H1 (cell line): ENCODE measurements at regions not wholly inside any gene's neighbourhood (a gene's known extent, or its start where the extent isn't known, plus 50 kb on each side); places are given as distances from the start of the nearest gene placed in this dataset.

ENCODE experiments used
- CTCF ChIA-PET: fragments of 300-600 bp; sonication (Branson Sonifier 250); formaldehyde crosslinking; loops from one replicate; lab custom pipeline; 2021; ENCODE audit not compliant: partially characterized antibody; lab: Charles Lee
- POLR2A ChIA-PET: fragments of 300-600 bp; sonication (Branson Sonifier 250); formaldehyde crosslinking; loops from one replicate; lab custom pipeline; 2021; ENCODE audit warnings: inconsistent platforms; ENCODE audit not compliant: partially characterized antibody; lab: Charles Lee
- DNase-seq, 2 experiments: peaks; one replicate each; pipeline versions ENCODE4 v3.0.0 to v3.0.0-alpha.2; 2010 to 2022; ENCODE audit warnings: low spot score in 2 of 2, low read depth in 1 of 2, mixed read lengths in 1 of 2
- FAIRE-seq: peaks from 2 replicates; lab custom pipeline; 2011; peaks lifted over from hg19 to GRCh38; lab: Jason Lieb, UNC
- H2AFZ ChIP-seq: 2 replicates; pipeline ENCODE4 v1.8.1; 2012; ENCODE audit warnings: low read length, inconsistent platforms
- H2AK5ac ChIP-seq: 2 replicates; pipeline ENCODE4 v1.6.1; 2013; ENCODE audit warnings: low read depth, low read length
- H2BK120ac ChIP-seq: replicated peaks from 2 replicates; pipeline ENCODE3; 2013; ENCODE audit warnings: low read depth, low read length, inconsistent platforms
- H2BK12ac ChIP-seq: 2 replicates; pipeline ENCODE4 v1.6.1; 2013; ENCODE audit warnings: low read depth, low read length
- H2BK15ac ChIP-seq: 2 replicates; pipeline ENCODE4 v1.6.1; 2013; ENCODE audit warnings: low read length
- H2BK20ac ChIP-seq: 2 replicates; pipeline ENCODE4 v1.6.1; 2013; ENCODE audit warnings: low read length
- H2BK5ac ChIP-seq: 2 replicates; pipeline ENCODE4 v1.6.1; 2013; ENCODE audit warnings: low read depth, low read length
- H3K14ac ChIP-seq: 2 replicates; pipeline ENCODE4 v1.6.1; 2013; ENCODE audit warnings: inconsistent platforms; ENCODE audit not compliant: insufficient read length
- H3K18ac ChIP-seq: 2 replicates; pipeline ENCODE4 v1.6.1; 2013; ENCODE audit warnings: low read length; ENCODE audit errors: extremely low read depth
- H3K23ac ChIP-seq: 2 replicates; pipeline ENCODE4 v1.6.1; 2013; ENCODE audit warnings: inconsistent platforms; ENCODE audit not compliant: insufficient read length
- H3K23me2 ChIP-seq: 2 replicates; pipeline ENCODE4 v1.6.1; 2013; ENCODE audit warnings: low read depth, low read length
- H3K27ac ChIP-seq: 2 replicates; pipeline ENCODE4 v1.6.1; 2011; ENCODE audit warnings: low read depth, low read length, inconsistent platforms
- H3K27me3 ChIP-seq, 4 experiments: replicated peaks in 1 of 4; 1 replicate in 1 of 4; 2 replicates in 3 of 4; pipeline versions ENCODE4 v1.6.1 to v1.8.1; 2011 to 2013; ENCODE audit warnings: low read length in 3 of 4, mild to moderate bottlenecking in 3 of 4, inconsistent platforms in 2 of 4, mixed read lengths in 2 of 4, moderate library complexity in 1 of 4; ENCODE audit not compliant: control insufficient read depth in 3 of 4, insufficient read depth in 3 of 4; ENCODE audit errors: extremely low read depth in 1 of 4
- H3K36me3 ChIP-seq, 4 experiments: 2 replicates each; pipeline versions ENCODE4 v1.6.1 to v1.8.1; 2011 to 2013; ENCODE audit warnings: mild to moderate bottlenecking in 4 of 4, low read length in 3 of 4, moderate library complexity in 2 of 4, control low read depth in 1 of 4, inconsistent platforms in 1 of 4; ENCODE audit not compliant: insufficient read depth in 4 of 4, control insufficient read depth in 2 of 4
- H3K4ac ChIP-seq: replicated peaks from 2 replicates; pipeline ENCODE3; 2013; ENCODE audit warnings: low read length, low read depth, mixed read lengths, inconsistent platforms; ENCODE audit not compliant: insufficient read length
- H3K4me1 ChIP-seq, 4 experiments: replicated peaks in 1 of 4; 1 replicate in 1 of 4; 2 replicates in 3 of 4; pipeline versions ENCODE4 v1.6.1 to v1.8.1; 2011 to 2013; ENCODE audit warnings: low read length in 3 of 4, inconsistent platforms in 2 of 4, mixed read lengths in 1 of 4; ENCODE audit not compliant: insufficient read depth in 4 of 4, control insufficient read depth in 3 of 4
- H3K4me2 ChIP-seq, 2 experiments: 2 replicates each; pipeline versions ENCODE4 v1.6.1 to v1.8.1; 2011 to 2013; ENCODE audit warnings: low read depth in 2 of 2, low read length in 2 of 2, control low read depth in 1 of 2, inconsistent platforms in 1 of 2, mild to moderate bottlenecking in 1 of 2; ENCODE audit not compliant: insufficient read depth in 1 of 2
- H3K4me3 ChIP-seq, 4 experiments: fragments of 200-600, 300-600 bp in 1 of 4; sonication (generic), shearing (Covaris generic), sonication (Bioruptor Twin) in 1 of 4; 2 replicates each; pipeline versions ENCODE4 v1.5.1 to v1.8.1; 2011 to 2016; ENCODE audit warnings: low read length in 4 of 4, low read depth in 3 of 4, control low read depth in 2 of 4, inconsistent platforms in 2 of 4, mild to moderate bottlenecking in 2 of 4, mixed read lengths in 1 of 4, moderate library complexity in 1 of 4; ENCODE audit not compliant: insufficient read depth in 2 of 4; ENCODE audit errors: extremely low read depth in 1 of 4
- H3K56ac ChIP-seq: replicated peaks from 2 replicates; pipeline ENCODE3; 2013; ENCODE audit warnings: low read depth, mild to moderate bottlenecking, mixed read lengths, low read length, inconsistent platforms; ENCODE audit not compliant: insufficient read length
- H3K79me1 ChIP-seq: 2 replicates; pipeline ENCODE4 v1.6.1; 2013; ENCODE audit warnings: low read depth, low read length, control low read depth
- H3K79me2 ChIP-seq, 2 experiments: 2 replicates each; pipeline versions ENCODE4 v1.6.1 to v1.8.1; 2012 to 2013; ENCODE audit warnings: low read length in 2 of 2, mild to moderate bottlenecking in 2 of 2, inconsistent platforms in 1 of 2; ENCODE audit not compliant: insufficient read depth in 2 of 2, control insufficient read depth in 1 of 2
- H3K9ac ChIP-seq, 4 experiments: replicated peaks in 1 of 4; 1 replicate in 1 of 4; 2 replicates in 3 of 4; pipeline versions ENCODE4 v1.6.1 to v1.8.1; 2011 to 2013; ENCODE audit warnings: low read depth in 3 of 4, low read length in 3 of 4, control low read depth in 2 of 4, mild to moderate bottlenecking in 2 of 4, moderate library complexity in 2 of 4, inconsistent platforms in 1 of 4; ENCODE audit errors: extremely low read depth in 1 of 4
- H3K9me3 ChIP-seq, 2 experiments: 2 replicates each; pipeline versions ENCODE4 v1.6.1 to v1.8.1; 2012 to 2013; ENCODE audit warnings: mild to moderate bottlenecking in 2 of 2, moderate library complexity in 2 of 2, control low read depth in 1 of 2, inconsistent platforms in 1 of 2, low read depth in 1 of 2, low read length in 1 of 2, mixed read lengths in 1 of 2; ENCODE audit not compliant: insufficient read depth in 2 of 2
- H4K20me1 ChIP-seq, 2 experiments: replicated peaks in 1 of 2; 2 replicates each; pipeline versions ENCODE3 to v1.8.1; 2011 to 2013; ENCODE audit warnings: inconsistent platforms in 2 of 2, low read length in 2 of 2, mild to moderate bottlenecking in 1 of 2; ENCODE audit not compliant: insufficient read depth in 2 of 2, control insufficient read depth in 1 of 2
- H4K5ac ChIP-seq: 2 replicates; pipeline ENCODE4 v1.6.1; 2013; ENCODE audit warnings: low read length, low read depth, mixed read lengths, inconsistent platforms; ENCODE audit not compliant: insufficient read length
- H4K8ac ChIP-seq: 2 replicates; pipeline ENCODE4 v1.8.0; 2013; ENCODE audit warnings: mild to moderate bottlenecking, moderate library complexity, low read length, inconsistent platforms; ENCODE audit not compliant: insufficient read depth; ENCODE audit errors: extremely low read depth
- H4K91ac ChIP-seq: replicated peaks from 2 replicates; pipeline ENCODE3; 2013; ENCODE audit warnings: low read length, mixed read lengths, inconsistent platforms; ENCODE audit not compliant: insufficient read length
- CBX8 ChIP-seq: fragments of 300-800, 300-1000 bp; sonication (generic); IDR thresholded peaks from 2 replicates; pipeline ENCODE4 v1.7.1; 2016; ENCODE audit warnings: low read depth, low read length, borderline replicate concordance
- CHD2 ChIP-seq: IDR thresholded peaks from 2 replicates; pipeline ENCODE4 v1.6.1; 2012; ENCODE audit warnings: low read length, improper control_type of control experiment
- CTBP2 ChIP-seq: IDR thresholded peaks from 2 replicates; pipeline ENCODE4 v1.7.0; 2011; ENCODE audit warnings: borderline replicate concordance, mild to moderate bottlenecking, moderate library complexity, mixed read lengths, low read length; ENCODE audit not compliant: insufficient read depth, insufficient read length
- JUND ChIP-seq: IDR thresholded peaks from 2 replicates; pipeline ENCODE4 v1.6.1; 2011; ENCODE audit warnings: mild to moderate bottlenecking, improper control_type of control experiment, low read length
- MAFK ChIP-seq: IDR thresholded peaks from 2 replicates; pipeline ENCODE4 v1.6.1; 2012; ENCODE audit warnings: low read depth, mild to moderate bottlenecking, improper control_type of control experiment, low read length
- NANOG ChIP-seq: IDR thresholded peaks from 2 replicates; pipeline ENCODE4 v1.6.1; 2011; ENCODE audit warnings: low read length, low read depth, mild to moderate bottlenecking, inconsistent platforms; ENCODE audit not compliant: insufficient read depth, poor library complexity, severe bottlenecking
- PHF8 ChIP-seq: fragments of 200-600 bp; sonication (generic); conservative IDR thresholded peaks from 2 replicates; pipeline ENCODE4 v1.7.1; 2012; ENCODE audit warnings: low read depth, mild to moderate bottlenecking, inconsistent platforms, low read length, moderate library complexity
- RFX5 ChIP-seq: IDR thresholded peaks from 2 replicates; pipeline ENCODE4 v1.6.1; 2011; ENCODE audit warnings: low read depth, low read length, improper control_type of control experiment, borderline replicate concordance
- SIN3A ChIP-seq, 2 experiments: IDR thresholded peaks in 1 of 2; conservative IDR thresholded peaks in 1 of 2; 2 replicates each; pipeline ENCODE4 v1.6.1; 2011 to 2012; ENCODE audit warnings: low read length in 2 of 2, improper control_type of control experiment in 1 of 2, low read depth in 1 of 2, mild to moderate bottlenecking in 1 of 2
- SIRT6 ChIP-seq: IDR thresholded peaks from one replicate; pipeline ENCODE4 v1.7.1; 2012; ENCODE audit warnings: low read length, inconsistent platforms
- SIX5 ChIP-seq: IDR thresholded peaks from 2 replicates; pipeline ENCODE4 v1.6.1; 2011; ENCODE audit warnings: mild to moderate bottlenecking, low read depth, low read length
- SP2 ChIP-seq: IDR thresholded peaks from 2 replicates; pipeline ENCODE4 v1.6.1; 2012; ENCODE audit warnings: mild to moderate bottlenecking, low read length, inconsistent platforms
- SRF ChIP-seq: IDR thresholded peaks from 2 replicates; pipeline ENCODE4 v1.6.1; 2011; ENCODE audit warnings: mild to moderate bottlenecking, low read depth, low read length, moderate library complexity
- TBP ChIP-seq: IDR thresholded peaks from 2 replicates; pipeline ENCODE4 v1.6.1; 2011; ENCODE audit warnings: low read depth, low read length, improper control_type of control experiment
- TEAD4 ChIP-seq: IDR thresholded peaks from 2 replicates; pipeline ENCODE4 v1.6.1; 2012; ENCODE audit warnings: low read depth, low read length, inconsistent platforms, mixed read lengths
- WGBS, 2 experiments: shearing (Covaris generic) in 1 of 2; methylation state at CpG; one replicate each; pipeline versions ENCODE4 v1.1.6 to v1.1.7; 2013 to 2015; ENCODE audit warnings: low lambda C conversion rate in 2 of 2, mixed read lengths in 2 of 2, inconsistent platforms in 1 of 2, low coverage in 1 of 2, missing lambda C conversion rate in 1 of 2; ENCODE audit not compliant: insufficient replicate concordance in 2 of 2, insufficient coverage in 1 of 2, insufficient read length in 1 of 2; ENCODE audit errors: extremely low coverage in 1 of 2, missing lambda C conversion rate in 1 of 2; 5-methylcytosine and 5-hydroxymethylcytosine counted together

DNA sequence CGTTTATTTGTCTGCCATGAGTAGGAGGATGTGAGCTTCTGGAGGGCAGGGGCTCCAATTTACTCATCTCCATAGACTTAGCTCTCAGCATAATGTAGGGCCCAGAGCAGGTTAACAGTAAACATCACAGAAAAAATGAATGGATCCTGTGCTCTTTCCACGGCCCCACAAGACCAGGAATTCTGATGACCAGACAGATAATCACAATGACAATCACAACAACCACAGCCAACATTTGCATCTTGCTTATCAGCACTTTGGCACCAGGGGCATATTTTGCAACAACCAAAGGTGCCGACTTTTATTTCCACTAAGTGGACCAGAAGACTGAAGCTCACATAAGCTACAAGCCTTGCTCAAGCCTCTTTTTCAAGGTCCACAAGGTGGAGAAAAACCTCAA is 68.9 kb upstream of the ANKRD34C start:
- Histone ChIP-seq H3K56ac (no peak overlapping the region), H3K14ac (no peak overlapping the region), H3K79me1 (no peaks in the 10 kb centered on the region), H3K79me2 (no peaks in the 10 kb centered on the region), H3K27me3 (no peaks in the 10 kb centered on the region), H3K4ac (no peak overlapping the region), H4K91ac (no peak overlapping the region), H3K23ac (no peak overlapping the region), H3K23me2 (no peaks in the 10 kb centered on the region; the same call in 1 of the 2 replicates), H2BK15ac (no peak overlapping the region), H4K8ac (no peak overlapping the region)
- 74% methylated on average over 3 of the region's 3 CpGs; no CpG with 5 or more reads in 1 of the 2 experiments for WGBS, 2 experiments
- no peak for DNase-seq
- FAIRE-seq = no peak
- TF ChIP-seq TBP (no peak), NANOG (no peak), JUND (no peak), SIX5 (no peak), SIRT6 (no peak), MAFK (no peak), TEAD4 (no peak), CBX8 (no peak), PHF8 (no peak), SRF (no peak), CHD2 (no peak), SP2 (no peak), CTBP2 (no peak), RFX5 (no peak), SIN3A (conservative IDR thresholded peaks at IDR 0.05 in 1 of 2, IDR thresholded peaks at IDR 0.05 in 1 of 2; ENCODE audit: low read depth in 1 of 2, low read length in 2 of 2) (no peak)
- TF ChIP-seq, all 59 proteins: peak for 0
- no peak overlapping the region for H2BK120ac ChIP-seq
- H2AFZ ChIP-seq = peak overlapping the region; percentile 31; the same call in 1 of the 2 replicates
- H3K27ac ChIP-seq = no peak overlapping the region
- H2BK20ac ChIP-seq = no peak overlapping the region
- H3K18ac ChIP-seq = no peak overlapping the region
- no peak overlapping the region for H2BK12ac ChIP-seq
- H4K5ac ChIP-seq = no peak overlapping the region
- H3K4me2 ChIP-seq = no peak overlapping the region
- H3K9me3 ChIP-seq = no peaks in the 10 kb centered on the region
- H3K4me3 ChIP-seq = no peak overlapping the region
- no peak overlapping the region for H3K9ac ChIP-seq
- no peaks in the 10 kb centered on the region for H3K36me3 ChIP-seq
- no peak overlapping the region for H2AK5ac ChIP-seq
- ChIA-PET POLR2A (interaction anchor here (0.5 kb wide), 1 partner anchor 38 kb away, joined by 3 read pairs; no protein-coding TSS in a partner anchor), CTCF (interaction anchor here (0.8 to 16.9 kb wide), 4 partner anchors 12 to 186 kb away, joined by 3 to 293 read pairs (median 3); no protein-coding TSS in a partner anchor)
- peaks cover 3 to 9% (median 5%) of the 10 kb centered on the region in 4 experiments for H3K4me1 ChIP-seq
- no peaks in the 10 kb centered on the region for H4K20me1 ChIP-seq
- H2BK5ac ChIP-seq = no peak overlapping the region
